Endothelial cell of umbilical vein (primary cell): ENCODE measurements at regions not wholly inside any gene's neighbourhood (a gene's known extent, or its start where the extent isn't known, plus 50 kb on each side); places are given as distances from the start of the nearest gene placed in this dataset.

ENCODE experiments used
- EZH2 ChIP-seq: IDR thresholded peaks from 2 replicates; pipeline ENCODE4 v1.6.1; 2012; ENCODE audit warnings: borderline replicate concordance, low read depth, mild to moderate bottlenecking, moderate library complexity, low read length, inconsistent platforms; ENCODE audit not compliant: severe bottlenecking
- FOS ChIP-seq: IDR thresholded peaks from 2 replicates; pipeline ENCODE4 v1.6.1; 2011; ENCODE audit warnings: mild to moderate bottlenecking, low read length, moderate library complexity, borderline replicate concordance; ENCODE audit not compliant: insufficient read depth
- GATA2 ChIP-seq: IDR thresholded peaks from 2 replicates; pipeline ENCODE4 v1.7.0; 2011; ENCODE audit warnings: low read depth, mild to moderate bottlenecking, moderate library complexity, mixed read lengths, low read length; ENCODE audit not compliant: insufficient read length, insufficient read depth
- JUN ChIP-seq: IDR thresholded peaks from 2 replicates; pipeline ENCODE4 v1.6.1; 2011; ENCODE audit warnings: borderline replicate concordance, low read depth; ENCODE audit not compliant: insufficient read length, insufficient read depth
- POLR2A ChIP-seq: IDR thresholded peaks from 2 replicates; pipeline ENCODE4 v1.6.1; 2012; ENCODE audit warnings: low read depth, mild to moderate bottlenecking, control low read depth, low read length
- POLR2AphosphoS5 ChIP-seq: IDR thresholded peaks from 2 replicates; pipeline ENCODE4 v1.6.1; 2012; ENCODE audit warnings: low read depth, mild to moderate bottlenecking, control low read depth, low read length, moderate library complexity; ENCODE audit not compliant: insufficient read depth
- TF ChIP-seq, protein P1 (sequence below), 2 donors: IDR thresholded peaks; 1 replicate in 1 of 2; 2 replicates in 1 of 2; pipeline ENCODE4 v1.5.1; 2011; ENCODE audit warnings: low read length in 2 of 2, mild to moderate bottlenecking in 2 of 2, moderate library complexity in 2 of 2, control low read depth in 1 of 2, inconsistent platforms in 1 of 2, low read depth in 1 of 2; ENCODE audit not compliant: insufficient read depth in 1 of 2; ENCODE audit errors: extremely low read depth in 1 of 2
- TF ChIP-seq, protein P2 (sequence below): IDR thresholded peaks from 2 replicates; pipeline ENCODE4 v1.6.1; 2011; ENCODE audit not compliant: insufficient read depth, insufficient read length

DNA sequence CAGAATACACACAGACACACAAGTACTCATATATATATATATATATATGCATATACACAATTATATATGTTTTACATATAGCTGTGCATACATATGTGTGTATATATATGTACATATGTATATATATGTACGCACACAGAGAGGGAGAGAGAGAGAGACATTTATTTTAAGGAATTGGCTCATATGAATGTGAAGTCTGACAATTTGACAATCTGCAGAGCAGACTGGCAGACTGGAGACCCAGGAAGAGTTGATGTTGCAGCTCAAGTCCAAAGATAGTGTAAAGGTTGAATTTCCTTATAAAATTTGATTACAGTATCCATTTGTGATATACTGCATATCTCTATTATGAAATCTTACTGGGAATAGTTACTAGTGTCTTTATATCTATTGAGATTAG, 1330.3 kb upstream of the CADM2 start:
- TF ChIP-seq GATA2 = no peak
- TF ChIP-seq POLR2AphosphoS5 = no peak
- TF ChIP-seq EZH2 = no peak
- no peak for TF ChIP-seq POLR2A
- TF ChIP-seq, protein P1, sequence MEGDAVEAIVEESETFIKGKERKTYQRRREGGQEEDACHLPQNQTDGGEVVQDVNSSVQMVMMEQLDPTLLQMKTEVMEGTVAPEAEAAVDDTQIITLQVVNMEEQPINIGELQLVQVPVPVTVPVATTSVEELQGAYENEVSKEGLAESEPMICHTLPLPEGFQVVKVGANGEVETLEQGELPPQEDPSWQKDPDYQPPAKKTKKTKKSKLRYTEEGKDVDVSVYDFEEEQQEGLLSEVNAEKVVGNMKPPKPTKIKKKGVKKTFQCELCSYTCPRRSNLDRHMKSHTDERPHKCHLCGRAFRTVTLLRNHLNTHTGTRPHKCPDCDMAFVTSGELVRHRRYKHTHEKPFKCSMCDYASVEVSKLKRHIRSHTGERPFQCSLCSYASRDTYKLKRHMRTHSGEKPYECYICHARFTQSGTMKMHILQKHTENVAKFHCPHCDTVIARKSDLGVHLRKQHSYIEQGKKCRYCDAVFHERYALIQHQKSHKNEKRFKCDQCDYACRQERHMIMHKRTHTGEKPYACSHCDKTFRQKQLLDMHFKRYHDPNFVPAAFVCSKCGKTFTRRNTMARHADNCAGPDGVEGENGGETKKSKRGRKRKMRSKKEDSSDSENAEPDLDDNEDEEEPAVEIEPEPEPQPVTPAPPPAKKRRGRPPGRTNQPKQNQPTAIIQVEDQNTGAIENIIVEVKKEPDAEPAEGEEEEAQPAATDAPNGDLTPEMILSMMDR (IDR thresholded peaks at IDR 0.05; ENCODE audit: extremely low read depth in 1 of 2, insufficient read depth in 1 of 2, low read depth in 1 of 2, low read length in 2 of 2) = no peak
- no peak for TF ChIP-seq FOS
- no peak for TF ChIP-seq JUN
- TF ChIP-seq, protein P2, sequence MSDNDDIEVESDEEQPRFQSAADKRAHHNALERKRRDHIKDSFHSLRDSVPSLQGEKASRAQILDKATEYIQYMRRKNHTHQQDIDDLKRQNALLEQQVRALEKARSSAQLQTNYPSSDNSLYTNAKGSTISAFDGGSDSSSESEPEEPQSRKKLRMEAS = no peak
